GM21526 (cell line): ENCODE measurements at regions not wholly inside any gene's neighbourhood (a gene's known extent, or its start where the extent isn't known, plus 50 kb on each side); places are given as distances from the start of the nearest gene placed in this dataset.

Source experiments
- ATAC-seq: cut with Tn5 transposase; IDR thresholded peaks from one replicate; pipeline ENCODE4 v1.9.1; 2021; ENCODE audit warnings: moderate library complexity; ENCODE audit not compliant: unreplicated experiment, low FRiP score

DNA sequence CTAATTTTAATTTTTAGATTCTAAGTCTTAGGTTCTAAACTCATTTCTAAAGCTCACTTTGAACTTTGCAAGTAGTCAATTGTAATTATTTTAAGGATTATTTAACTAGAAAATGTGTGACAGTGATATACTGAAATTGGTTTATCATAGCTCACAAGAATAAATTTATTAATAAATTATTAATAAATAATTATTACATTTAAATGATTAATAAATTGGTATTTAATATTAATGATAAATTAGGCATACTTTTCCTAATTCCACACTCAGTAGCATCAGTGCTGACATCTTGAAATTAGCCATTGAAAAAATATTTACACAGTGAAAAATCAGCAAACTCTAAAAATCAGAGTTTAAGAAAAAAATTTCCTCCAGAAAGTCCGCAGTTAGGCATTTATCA, 433.7 kb downstream of the FIGN start:
- ATAC-seq = no peak

DNA sequence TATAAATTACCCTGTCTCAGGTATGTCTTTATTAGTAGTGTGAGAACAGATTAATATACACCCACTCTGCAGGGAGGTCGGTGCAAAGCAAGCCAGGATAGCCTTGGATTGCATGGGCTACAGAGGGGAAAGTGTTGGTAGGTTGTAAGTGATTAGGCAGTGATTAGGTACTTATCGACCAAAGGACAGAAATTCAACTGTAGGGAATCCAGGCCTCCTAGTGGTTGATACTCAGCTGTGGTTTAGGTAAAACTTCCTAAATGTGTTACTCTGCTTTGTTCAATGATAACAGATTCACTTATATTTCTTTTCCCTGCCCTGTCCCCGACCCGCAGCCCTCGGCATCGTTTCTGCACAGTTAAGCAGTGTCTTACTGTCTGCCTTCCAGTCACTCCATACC, 444.0 kb downstream of the FIGN start:
- ATAC-seq = no peak

DNA sequence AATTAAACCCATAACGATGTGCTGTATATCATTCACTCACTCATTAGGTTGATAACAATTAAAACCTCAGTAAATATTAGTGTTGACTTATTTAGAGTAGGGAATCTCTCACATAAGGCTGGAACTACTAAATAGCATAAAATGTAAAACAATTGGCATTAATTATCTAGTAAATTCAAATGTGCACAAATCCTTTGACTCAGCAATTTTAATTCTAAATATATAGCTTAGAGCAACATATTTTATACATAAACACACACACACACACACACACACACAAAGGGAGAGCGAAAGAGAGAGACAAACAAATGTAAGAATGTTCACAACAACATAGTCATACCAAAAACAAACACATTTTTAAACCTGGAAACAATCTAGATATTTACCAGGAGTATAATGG, 443.1 kb upstream of the KCNH7 start:
- no peak for ATAC-seq

DNA sequence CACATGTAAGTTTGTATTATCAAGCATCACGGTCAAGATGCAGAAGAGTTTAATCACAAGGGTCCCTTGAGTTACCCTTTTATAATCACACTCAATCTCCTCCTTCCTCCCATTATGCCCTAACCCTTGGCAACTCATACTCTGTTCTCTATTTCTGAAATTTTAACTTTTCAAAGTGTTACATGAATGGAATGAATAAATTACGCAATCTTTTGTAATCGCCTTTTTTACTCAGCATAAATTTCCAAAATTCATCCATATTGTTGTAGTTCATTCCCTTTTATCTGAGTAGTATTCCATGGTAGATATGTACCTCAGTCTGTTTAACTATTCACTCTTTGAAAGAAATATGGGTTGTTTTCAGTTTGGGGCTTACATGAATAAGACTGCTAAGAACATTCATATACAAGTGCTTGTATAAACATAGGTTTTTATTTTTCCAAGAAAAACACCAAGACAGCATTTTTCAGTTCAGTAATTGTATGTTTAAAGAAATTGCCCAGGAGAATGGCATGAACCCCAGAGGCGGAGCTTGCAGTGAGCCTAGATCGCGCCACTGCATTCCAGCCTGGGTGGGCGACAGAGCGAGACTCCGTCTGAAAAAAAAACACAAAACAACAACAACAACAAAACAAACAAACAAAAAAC, 430.9 kb upstream of the KCNH7 start:
- no peak for ATAC-seq

DNA sequence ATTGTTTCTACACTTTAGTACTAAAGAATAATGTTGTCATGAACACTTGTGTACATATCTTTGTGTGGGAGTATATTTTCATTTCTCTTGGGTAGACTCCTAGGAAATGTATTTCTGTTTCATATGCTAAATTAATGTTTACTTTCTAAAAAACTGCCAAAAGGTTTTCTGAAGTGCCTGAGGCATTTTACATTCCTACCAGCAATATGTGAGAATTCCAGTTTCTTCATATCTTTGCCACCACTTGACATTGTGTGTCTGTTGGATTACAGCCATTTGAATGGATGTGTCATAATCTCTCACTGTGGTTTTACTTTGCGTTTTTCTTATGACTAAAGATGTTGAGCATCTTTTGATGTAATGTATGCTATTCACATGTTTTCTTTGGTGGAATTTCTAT, 428.2 kb upstream of the KCNH7 start:
- no peak for ATAC-seq

DNA sequence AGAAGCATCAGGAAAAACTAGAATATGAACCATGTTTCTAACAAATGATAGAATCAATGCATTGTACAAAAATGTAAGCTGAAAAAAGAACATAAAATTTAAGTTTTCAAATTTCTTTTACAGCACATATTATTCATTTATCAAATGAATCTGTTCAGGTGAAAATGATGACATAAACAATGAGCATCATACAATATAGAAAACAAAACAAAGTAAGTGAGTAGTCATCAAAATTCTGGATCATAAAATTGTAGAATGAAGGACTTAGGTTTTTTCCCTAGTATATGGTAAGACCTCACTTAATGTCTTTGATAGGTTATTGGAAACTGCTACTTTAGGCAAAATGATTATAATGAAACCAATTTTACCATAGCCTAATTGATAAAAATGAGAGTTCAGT, 427.0 kb upstream of the KCNH7 start:
- ATAC-seq = no peak

DNA sequence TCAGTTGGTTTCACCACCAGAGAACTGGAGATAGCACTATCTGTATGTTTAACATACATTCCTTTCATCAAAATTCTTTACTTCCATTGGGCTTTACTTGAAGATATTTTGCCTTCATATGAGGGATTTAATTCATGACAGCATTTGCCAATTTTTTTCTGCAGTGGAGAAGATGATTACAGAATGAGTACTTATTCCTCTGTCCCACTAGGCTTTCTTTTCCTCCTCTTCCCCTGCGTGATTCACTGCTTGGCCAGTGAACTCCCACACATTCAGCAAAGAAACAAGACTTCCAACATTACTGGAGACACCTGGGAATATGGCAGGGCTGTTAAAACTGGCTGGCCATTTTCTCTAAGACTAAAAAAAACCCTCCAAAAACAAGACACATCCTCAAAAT, 425.8 kb upstream of the KCNH7 start:
- no peak for ATAC-seq

DNA sequence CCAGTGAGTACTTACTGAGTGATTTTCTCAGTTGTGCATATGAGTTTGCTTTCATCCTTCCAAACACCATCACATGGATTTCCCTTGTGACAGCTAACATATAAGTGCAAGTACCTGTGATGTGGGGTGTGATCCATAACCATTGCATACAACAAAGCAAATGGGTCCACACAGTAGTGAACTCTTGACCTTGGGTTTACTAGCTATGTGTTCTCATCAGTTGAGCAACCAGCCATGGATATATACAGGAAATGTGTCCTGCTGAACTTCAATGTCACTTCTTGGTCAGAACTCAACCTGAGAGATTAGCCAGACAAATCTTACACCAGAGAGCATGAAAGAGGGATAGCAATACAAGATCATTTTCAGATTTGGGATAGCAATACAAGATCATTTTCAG, 420.9 kb upstream of the KCNH7 start:
- no peak for ATAC-seq

DNA sequence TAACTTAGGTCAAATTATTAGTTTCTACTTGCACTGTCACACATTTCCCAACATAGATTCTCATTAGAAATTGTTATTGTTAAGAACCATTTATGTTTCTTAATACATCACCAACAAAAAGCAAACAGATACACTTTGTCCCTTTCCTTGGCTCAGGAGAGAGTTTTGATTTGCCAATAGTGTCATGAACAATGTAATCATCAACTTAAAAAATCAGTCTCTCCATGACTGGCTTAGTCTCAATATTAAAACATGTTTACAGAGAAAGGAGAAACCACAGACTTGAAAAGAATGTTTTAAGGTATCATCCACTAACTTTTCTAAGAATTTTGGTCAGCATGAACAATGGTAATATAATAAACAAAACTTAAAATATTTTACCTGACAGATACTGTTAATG, 416.5 kb upstream of the KCNH7 start:
- no peak for ATAC-seq

DNA sequence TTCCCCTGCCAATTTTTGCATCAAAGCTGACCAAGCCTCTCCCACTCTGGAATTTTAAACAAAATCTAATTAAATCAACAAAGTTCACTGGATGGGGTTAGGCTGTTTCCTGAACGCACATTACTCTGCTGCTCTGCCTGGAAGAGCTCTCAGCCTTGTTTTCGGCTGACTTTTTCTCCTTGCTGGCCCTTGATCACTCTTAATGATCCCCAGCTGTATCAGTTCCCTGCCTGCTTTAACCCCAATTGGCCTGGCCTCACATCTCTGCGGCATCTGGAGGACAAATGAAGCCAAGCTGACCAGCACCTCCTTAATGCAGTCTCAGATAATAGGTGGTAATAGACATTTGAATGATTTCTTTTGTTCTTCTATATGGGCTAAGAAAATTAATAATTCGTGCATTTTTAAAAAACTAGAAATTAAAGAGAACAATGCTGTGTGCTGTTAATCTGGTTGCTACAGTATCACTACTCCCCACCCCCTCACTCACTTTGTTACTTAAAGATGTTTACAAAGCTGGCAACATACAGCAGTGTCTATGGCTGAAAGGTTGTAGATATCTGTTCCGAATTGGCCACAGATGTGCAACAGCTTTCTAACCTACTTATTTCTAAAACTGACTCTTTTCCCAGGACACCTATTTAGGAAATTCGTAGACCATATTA, 415.2 kb upstream of the KCNH7 start:
- ATAC-seq = no peak

DNA sequence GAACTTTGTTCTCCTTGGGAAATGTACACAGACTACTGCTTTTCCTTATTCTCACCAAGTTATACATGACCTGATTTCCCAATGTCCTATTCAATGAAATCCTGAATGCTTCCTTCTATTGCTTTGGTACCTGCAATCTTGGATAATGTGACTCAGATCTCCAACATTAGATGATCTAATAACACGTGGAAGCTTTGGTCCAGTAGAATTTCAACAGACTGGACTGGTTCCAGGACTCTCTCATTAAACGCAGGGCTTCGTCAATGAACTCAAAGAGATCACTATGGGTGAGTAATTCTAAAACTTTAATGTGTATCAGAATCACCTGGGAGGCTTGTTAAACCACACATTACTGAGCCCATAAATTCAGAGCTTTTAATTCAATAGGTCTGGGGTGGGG, 413.6 kb upstream of the KCNH7 start:
- ATAC-seq = no peak

DNA sequence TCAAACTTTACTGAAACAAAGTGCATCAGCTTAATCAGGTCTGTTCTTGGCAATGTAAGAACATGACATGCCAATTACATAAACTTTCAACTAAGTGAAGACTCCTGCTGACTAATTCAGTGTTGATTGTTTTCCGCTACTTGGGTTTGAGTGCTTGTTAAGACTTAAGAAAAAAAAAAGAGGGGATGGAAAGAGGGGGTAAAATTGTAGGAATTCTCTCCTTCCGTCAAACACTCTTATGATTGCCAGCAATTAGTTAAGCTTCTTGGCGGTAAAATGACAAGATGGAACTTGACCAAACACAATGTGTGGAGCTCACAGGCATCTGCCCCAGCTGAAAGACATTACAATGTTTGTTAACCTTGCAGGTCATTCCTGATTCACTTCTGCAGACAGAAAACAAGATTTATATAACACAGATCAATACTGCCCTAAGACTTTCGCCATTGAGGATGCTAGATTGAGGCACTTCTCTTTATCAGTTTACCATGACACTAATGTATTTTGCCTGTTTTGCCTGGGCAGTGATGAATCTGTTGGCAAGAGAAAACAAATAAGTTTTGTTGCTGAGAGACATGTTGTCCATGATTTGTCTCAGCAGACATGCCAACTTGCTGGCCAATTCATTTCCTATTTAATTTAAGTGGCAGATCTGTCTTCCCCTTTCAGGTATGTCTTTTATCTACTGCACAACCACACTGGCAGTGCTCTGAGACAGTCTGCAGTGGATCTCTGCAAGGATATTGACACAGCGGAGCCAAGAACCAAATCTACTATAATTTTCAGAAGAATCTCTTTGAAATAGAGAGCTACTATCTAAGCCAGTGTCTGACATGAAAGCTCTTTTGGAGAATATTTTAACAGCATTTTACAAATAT, 410.0 kb upstream of the KCNH7 start:
- no peak for ATAC-seq

DNA sequence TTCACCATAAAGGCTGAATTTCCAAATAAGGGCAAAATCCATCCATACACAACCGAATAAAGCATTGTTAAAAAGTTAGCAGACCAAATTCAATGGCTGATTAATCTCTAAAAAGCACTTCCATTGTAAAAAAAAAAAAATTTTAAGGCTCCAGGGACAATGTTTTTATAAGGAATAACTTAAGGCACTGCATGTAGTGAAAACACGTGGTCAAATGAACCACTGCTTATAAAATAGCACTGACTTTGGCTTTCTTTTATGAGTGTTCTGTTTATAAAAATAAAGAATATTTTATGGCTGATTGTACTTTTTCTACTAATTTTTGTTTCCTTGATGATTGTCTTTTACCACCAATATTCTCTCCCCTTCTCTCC, 409.3 kb upstream of the KCNH7 start:
- no peak for ATAC-seq

DNA sequence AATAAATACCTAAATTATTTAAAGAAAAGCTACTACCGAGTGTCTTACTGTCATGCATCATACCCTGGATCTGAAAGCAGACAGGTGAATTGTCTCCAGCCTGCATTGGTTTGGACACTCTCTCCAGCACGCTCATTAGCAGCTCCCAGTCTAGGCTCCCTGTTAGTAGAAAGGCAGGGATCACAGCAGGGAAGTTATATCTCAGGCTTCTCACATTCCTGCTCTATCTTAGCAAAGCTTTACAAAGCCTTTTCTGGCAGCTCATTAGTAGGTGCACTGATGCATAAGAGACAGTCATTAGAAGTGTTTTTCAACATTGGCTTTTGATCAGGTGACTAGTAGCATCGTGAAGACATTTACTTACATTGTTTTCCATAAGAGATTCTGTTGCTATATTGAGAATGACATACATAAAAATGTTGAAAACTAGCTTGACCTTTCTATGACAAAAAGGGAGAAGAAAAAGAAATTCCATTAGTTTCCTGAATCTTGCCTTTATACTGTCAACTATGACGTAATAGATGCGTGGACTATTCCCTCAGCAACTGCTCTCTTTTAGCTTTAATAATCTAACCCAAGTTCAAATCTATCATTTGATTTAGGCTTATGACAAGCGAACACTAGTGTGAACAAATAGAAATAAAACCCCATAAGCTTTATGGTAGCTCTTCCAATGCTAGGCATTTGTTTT, 408.7 kb upstream of the KCNH7 start:
- no peak for ATAC-seq

DNA sequence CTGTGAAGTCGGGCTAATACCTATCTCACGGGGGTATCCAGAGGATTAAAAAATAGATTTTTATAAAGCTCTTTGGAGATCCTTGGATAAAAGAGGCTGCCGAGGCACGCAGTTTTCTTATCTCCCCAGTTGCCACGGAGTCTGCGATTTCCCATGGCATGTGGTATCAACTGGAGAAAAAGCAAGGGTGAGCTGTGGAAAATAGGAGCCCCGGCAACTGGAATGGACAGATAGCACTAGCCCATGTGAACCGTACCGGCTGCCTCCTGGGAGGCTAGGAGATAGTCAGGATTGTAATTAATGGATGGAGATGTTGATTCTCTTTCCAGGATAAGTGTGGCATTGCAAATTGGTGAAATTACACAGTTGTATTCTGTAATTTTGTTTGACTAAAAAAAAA, 407.6 kb upstream of the KCNH7 start:
- no peak for ATAC-seq

DNA sequence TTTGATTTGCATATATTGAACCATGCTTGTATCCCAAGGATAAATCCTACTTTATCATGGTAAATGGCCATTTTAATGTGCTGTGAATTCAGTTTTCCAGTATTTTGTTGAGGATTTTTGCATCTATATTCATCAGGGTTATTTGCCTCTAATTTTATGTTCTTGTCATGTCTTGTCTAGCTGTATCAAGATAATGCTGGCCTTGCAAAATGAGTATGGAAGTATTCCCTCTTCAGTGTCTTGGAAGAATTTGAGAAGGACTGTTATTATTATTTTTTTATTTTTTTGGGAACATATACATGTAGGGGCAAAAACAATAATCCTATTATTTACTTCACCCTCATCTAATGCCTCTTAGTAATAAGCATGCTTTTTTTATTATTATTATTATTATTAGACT, 398.0 kb upstream of the KCNH7 start:
- no peak for ATAC-seq

DNA sequence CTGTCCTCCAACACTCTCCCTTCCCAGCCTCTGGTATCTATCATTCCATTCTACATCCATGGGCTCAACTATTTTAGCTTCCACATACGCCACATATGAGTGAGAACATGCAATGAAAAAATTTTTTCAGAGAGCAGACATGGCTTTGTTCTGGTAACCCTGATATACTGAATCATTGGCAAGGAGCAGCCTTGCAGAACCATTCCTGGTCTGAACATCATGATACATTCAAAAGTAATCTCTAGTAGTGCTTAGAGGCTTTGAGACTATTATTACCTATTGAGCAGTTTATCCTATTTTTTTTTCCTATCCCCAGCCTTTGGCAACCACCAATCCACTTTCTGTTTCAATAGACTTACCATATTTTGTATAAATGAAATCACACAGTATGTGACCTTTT, 393.1 kb upstream of the KCNH7 start:
- no peak for ATAC-seq

DNA sequence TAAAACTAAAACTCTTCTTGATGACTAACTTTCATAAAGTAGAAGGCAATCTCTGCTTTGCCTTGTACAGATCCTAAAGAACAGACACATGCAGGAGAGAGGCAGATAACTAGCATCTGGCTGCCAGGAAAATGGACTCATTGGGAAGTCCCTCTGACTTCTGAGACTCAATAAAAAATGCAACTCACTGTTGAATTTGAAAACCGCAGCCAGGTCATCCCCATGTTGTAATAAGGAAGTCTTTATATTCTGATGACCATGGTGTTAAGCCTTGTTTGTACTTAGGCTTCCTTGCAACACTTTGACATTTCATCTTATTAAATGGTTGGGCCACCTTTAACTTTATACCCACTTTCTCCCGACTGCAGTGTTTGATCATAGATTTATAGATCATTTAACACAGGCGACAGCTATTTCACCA, 375.1 kb upstream of the KCNH7 start:
- no peak for ATAC-seq

DNA sequence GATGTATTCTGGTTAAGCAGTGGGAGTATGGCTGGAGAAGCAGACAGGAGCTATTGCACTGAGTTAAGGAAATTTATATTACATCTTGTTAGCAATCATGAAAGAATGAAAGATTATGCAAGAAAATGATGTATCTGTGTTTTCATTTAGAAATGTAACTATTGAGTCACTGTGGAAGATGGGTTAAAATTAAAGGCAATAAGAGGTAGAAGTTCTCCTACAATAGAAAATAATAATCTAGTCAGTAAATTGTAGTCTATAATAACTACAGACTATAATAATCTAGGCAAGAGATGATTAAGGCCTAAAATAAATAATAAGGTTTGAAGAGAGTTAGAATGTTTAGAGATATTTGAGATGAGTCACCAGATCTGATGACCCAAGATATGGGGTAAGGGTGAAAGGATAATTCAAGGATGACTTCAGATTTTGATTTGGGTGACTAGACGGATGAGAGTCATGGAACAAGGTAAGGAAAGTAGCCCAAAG, 371.9 kb upstream of the KCNH7 start:
- ATAC-seq = no peak

DNA sequence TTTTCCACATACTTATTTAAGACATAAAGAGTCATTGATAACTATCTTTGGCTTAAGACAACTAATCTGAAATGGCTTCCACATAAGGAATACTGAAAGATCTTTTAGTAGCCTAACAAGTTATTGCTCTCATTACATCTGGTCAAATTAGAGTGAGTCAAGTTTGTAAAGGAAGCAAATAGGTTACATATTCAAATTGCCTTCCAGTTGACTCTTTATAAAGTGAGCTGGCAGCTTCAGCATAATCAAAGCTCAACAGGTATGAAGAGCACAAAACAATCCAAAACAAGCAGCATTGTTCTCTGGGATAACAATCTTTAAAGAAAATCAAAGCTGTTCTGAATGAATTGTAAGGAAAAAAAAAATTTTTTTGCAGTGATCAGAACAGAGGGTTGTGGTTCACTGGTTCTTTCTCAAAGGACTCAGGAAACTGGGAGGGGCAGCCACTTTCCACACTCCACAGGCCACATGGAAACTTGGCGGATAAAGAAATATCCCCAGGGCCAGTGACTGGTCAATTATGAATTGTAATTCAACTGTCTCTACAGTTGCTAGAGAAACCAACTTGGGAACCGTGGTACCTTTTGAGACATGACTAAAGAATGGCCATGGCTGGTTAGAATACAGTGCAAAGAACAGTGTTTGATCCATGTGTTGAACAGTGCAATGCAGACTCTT, 369.3 kb upstream of the KCNH7 start:
- ATAC-seq = no peak
